NCI-H128 (cell line): ENCODE measurements at regions not wholly inside any gene's neighbourhood (a gene's known extent, or its start where the extent isn't known, plus 50 kb on each side); places are given as distances from the start of the nearest gene placed in this dataset.
A peak's percentile ranks its signal among the peaks of the same experiment; 100 is the strongest.

ENCODE experiments used
- DNase-seq: peaks from one replicate; lab custom pipeline; 2025; ENCODE audit not compliant: unreplicated experiment; lab: John Stamatoyannopoulos, UW

- DNase-seq = no peak
Observed at GRCh38 chr15:70431854-70432253, 331.5 kb downstream of the UACA start.

GRCh38 chr15:70430069-70430468 is 332.4 kb upstream of the TLE3 start:
- DNase-seq = no peak

DNA sequence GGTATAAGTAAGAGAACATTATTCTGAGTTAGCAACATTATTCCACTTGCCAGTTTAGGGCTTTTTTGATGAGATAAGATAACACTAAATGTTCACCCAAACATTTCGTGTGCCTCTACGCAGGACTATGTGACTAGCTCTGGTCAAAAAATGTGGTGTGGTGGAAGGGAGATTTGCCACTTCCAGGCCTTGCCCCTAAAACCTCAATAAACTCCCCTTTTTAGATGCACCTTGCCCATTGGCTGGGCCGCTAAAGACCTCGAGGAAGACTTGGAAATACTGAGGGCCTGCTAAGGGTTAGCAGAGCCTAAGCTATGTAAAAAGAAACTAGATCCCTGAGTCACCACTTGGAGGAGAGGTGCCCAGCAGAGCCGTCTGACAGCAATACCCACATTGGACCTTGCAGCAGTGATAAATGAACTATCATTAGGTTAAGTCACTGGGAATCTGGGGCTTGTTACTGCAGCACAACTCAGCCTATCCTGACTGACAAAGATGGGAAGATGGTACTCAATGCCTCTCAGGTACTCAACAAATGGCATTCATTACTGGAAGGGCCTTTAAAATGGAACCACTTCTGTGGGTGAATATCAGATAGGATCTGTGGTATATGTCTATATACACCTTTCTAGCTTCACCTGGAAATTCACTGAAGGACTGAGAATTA is 331.5 kb upstream of the TLE3 start:
- no peak for DNase-seq

DNA sequence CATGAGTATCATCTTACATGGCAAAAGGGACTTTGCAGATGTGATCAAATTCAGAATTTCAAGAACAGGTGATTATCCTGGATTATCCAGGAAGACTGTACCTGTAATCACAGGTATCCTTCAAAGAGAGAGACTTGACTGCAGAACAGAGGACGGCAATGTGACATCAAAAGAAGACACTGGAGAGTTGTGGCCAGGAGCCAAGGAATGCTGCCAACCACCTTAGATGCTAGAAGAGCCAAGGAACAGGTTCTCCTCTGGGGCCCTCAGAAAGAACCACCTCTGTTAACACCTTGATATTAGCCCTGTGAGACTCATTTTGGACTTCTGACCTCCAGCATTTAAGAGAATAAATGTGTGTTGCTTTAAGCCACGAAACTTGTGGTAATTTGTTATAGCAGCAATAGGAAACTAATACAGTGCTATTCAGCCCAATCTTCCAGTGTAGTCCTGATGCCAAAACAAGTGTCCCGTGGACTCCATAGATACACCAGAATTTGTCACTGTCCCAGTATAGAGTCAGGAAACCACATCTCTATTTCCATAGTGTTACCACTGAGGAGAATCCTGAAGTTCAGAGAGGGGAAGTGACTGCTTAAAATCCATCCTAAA is 330.6 kb upstream of the TLE3 start:
- DNase-seq = no peak

- DNase-seq = no peak
Observed at GRCh38 chr15:70427167-70428120, 329.7 kb upstream of the TLE3 start.

DNA sequence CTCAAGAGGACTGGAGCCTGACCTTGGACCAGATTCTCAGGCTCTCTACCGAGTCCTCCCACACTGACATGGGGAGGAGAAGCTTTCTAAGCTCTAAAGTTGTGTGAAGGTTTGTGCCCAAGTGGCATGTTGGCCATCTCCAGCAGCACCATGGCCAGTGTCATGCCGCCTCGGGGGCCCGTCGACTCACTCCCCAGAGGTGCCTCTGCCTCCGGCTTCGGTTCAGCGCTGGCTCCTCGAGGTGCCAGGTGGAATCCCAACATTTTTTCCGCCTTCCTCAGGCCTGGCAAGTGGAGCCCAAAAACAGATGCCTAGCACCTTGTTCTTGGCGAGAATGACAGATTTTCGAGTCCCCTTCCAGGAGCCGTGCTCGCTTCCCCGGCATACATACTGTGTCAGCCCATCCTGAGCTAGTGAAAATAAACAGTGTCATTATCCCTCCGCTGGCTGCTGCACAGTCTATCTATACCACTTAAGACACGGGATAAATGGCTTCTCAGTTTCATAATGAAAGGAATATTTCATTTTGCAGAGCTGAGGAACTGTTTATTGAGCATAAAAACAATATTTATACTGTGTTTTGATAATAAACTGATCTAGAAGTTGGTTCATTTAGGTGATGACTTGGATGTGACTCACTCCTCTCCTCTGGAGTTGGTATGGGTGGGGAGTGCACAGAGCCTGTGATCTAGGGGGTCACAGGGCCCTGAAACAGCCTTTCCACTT is 328.5 kb upstream of the TLE3 start:
- no peak for DNase-seq

- DNase-seq = no peak
Observed at GRCh38 chr15:70424937-70425411, 327.3 kb upstream of the TLE3 start.

DNA sequence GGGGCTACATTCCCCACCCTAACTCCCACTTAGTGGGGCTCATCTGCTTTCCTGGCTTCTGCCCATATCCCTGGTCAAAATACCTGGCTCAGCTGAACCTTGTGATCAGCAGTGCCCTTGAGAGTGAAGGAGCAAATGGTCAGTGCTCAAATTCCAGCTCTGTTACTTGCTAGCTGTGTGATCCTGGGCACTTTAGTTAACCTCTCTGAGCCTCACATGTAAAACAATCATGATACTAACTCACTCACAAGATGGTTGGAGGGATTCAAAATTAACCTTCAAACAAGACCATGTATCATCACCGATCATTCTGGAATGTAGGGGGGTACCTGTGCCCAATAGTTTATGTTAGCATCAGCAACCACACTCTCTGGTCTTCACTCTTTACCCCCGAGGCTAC is 325.6 kb upstream of the TLE3 start:
- no peak for DNase-seq

- DNase-seq = no peak
Observed at GRCh38 chr15:70422342-70422741, 324.6 kb upstream of the TLE3 start.

DNA sequence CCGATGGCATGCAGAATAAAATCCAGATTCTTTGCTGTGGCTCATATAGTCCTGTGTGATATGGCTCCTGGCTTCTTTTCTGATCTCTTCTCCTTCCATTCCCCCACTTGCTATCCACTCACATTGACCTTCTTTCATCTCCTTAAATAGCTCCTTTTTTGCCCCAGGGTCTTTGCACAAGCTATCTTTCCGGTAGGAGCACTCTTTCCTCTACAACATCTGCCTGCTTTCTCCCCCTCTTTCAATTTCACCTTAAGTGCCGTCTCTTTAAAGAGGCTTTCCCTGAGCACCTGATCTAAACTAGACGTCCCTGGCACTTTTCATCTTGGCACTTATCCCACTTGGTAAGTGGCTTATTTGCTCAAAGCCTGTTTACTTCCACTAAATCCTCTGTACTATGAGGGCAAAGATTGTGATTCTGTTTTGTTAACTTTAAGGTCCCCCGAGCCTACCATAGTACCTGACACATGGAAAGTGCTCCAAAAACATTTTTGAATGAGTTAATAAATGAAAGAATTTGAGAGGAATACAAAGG is 323.3 kb upstream of the TLE3 start:
- peak; percentile 8 for DNase-seq

- no peak for DNase-seq
Observed at GRCh38 chr15:70420086-70420947, 322.6 kb upstream of the TLE3 start.

GRCh38 chr15:70418943-70419342 is 321.2 kb upstream of the TLE3 start:
- DNase-seq = no peak

GRCh38 chr15:70417535-70417934 is 319.8 kb upstream of the TLE3 start:
- no peak for DNase-seq

DNA sequence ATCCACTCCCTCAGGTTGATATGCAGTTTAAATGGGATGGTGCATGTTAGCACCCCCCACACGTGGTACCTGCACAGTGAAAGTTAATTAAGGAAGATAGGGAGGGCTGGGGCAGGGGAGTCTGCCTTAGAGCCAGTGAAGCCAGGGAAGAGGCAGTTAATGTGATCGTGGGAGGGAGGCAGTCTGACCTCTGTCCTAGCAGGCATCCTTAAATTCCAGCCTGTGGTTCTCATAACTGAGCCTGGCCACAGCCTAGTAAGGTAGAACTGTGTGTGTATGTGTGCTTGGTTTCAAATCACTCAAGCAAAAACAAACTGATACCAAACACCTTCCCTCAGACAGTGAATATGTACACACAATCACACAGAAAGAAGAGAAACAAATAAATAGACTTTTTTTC is 319.1 kb upstream of the TLE3 start:
- no peak for DNase-seq

DNA sequence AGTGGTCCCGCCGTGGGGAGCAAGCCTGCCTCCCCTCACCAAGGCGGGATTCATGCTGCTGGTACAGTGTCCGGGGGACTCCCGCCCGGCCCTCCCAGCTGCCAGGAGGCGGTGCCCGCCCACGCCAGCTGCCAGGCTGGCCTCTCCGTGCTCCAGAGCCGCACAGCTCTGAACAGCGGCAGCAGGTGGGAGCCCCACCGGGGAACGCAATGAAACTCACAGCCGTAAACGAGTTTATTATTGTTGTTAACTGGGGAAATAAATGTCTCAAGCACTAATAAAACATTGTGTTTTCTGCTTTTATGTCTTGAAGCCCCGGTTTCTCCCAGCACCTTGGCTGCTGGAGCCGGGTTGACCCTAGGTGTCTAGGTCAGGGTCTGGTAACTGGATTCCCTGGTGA is 317.7 kb upstream of the TLE3 start:
- no peak for DNase-seq

- no peak for DNase-seq
Observed at GRCh38 chr15:70414626-70415025, 316.9 kb upstream of the TLE3 start.

DNA sequence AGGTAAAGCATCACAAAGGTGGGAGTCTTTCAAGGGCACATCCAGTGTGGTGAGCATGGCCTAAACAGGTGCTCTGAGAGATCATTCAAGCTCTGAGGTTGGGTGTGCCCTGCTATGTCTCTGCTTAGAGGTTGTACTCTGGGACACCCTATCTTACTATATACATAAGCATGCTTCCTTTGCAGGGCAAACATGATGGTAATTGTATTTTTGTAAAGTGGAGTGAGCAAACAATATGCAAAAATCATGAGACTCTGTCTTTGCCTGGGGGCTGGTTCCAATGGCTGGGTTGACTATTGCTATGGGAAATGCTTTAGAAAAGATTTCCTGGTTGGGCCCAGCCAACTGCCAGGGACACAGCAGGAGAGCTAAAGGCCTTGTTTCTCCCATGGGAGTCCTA is 315.1 kb upstream of the TLE3 start:
- DNase-seq = no peak

DNA sequence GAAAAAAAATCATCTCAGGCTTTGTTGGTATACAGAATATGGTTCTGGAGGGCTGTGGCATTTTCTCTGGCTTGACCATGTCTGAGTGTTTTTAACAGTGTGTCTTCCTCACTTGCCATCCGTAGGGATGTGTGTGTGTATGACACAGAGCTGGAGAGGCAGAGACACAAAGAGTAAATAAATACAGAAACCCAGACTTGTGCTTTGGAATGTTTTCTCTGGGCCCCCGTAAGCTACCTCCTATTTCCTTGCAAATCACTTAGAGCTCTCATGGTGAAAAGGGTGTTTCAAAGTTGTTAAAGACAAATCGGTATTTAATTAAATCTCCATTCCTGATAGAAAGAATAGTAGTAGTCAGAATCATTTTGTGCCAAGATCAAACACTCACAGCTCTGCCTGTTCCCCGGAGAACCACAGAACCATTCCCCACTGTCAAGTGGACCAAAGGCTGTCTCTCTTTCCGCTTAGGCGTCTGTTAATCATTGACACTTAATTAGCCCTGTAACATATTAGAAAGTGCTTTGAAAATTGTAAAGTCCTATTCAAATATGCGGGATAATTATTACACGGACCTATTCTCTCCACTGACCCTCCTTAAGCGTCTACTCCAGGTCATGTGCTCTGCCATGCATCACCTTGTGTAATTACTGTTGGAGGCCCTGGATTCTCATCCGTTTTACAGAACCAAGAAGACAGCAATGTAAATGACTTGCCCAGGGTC is 313.6 kb upstream of the TLE3 start:
- no peak for DNase-seq

DNA sequence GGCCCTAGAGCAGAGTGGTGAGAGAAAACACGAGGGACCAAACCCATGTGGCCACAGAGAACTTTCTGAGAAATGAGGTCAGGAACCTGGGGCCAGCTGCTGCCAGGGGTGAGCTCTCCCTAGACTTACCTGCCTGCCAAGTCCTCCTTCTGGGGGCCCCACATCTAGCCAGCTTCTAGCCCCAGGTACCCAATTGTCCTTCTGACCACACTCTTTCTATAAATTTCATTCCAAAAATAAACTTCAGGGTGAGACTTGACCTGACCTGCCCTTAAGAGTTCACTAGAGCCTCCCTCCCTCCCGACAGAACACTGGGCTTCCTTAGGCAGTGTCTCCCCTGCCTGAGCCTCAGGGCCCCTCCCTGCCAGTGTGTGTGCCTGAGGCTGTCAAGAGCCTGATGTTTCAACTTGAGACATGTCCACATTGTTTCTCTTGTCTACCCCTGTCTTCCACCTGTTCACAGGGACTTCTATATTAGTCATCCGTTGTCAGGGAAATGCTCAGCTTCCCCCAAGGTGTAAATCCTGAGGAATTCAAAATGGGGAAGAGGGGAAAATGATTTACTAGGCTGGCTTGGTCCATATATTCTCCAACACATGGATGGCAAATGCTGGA is 312.8 kb upstream of the TLE3 start:
- DNase-seq = no peak
